OCI-LY1 (cell line): ENCODE measurements at regions not wholly inside any gene's neighbourhood (a gene's known extent, or its start where the extent isn't known, plus 50 kb on each side); places are given as distances from the start of the nearest gene placed in this dataset.

Experiments used
- H2AFZ ChIP-seq: fragments of 200-600 bp; sonication (generic), shearing (Covaris generic); 2 replicates; pipeline ENCODE4 v1.6.0; 2014; ENCODE audit warnings: antibody characterized with exemption, mild to moderate bottlenecking, low read length
- H3F3A ChIP-seq: fragments of 200-600 bp; sonication (generic), shearing (Covaris generic); 2 replicates; pipeline ENCODE4 v1.6.0; 2014; ENCODE audit warnings: mild to moderate bottlenecking, antibody characterized with exemption, low read length, moderate library complexity; ENCODE audit not compliant: insufficient read depth
- H3K27ac ChIP-seq: fragments of 200-600 bp; sonication (generic); 2 replicates; pipeline ENCODE4 v1.5.1; 2014; ENCODE audit warnings: low read length, mixed run types, mild to moderate bottlenecking, low read depth; ENCODE audit not compliant: poor library complexity, severe bottlenecking
- H3K27me3 ChIP-seq: fragments of 200-600 bp; sonication (generic); 2 replicates; pipeline ENCODE4 v1.6.0; 2014; ENCODE audit warnings: antibody characterized with exemption, mild to moderate bottlenecking, low read length, moderate library complexity; ENCODE audit not compliant: insufficient read depth
- H3K36me3 ChIP-seq: fragments of 200-600 bp; sonication (generic); 2 replicates; pipeline ENCODE4 v1.6.1; 2014; ENCODE audit warnings: mild to moderate bottlenecking, antibody characterized with exemption, low read length, moderate library complexity, mixed read lengths; ENCODE audit not compliant: insufficient read depth
- H3K4me1 ChIP-seq: fragments of 200-600 bp; sonication (generic); 2 replicates; pipeline ENCODE4 v1.5.1; 2014; ENCODE audit warnings: mild to moderate bottlenecking, low read length, moderate library complexity; ENCODE audit not compliant: insufficient read depth, severe bottlenecking
- H3K4me2 ChIP-seq: fragments of 200-600 bp; sonication (generic), shearing (Covaris generic); 2 replicates; pipeline ENCODE4 v1.6.1; 2014; ENCODE audit warnings: low read length
- H3K4me3 ChIP-seq: fragments of 200-600 bp; sonication (generic); 2 replicates; pipeline ENCODE4 v1.5.1; 2014; ENCODE audit warnings: low read length, low read depth, mild to moderate bottlenecking, mixed read lengths; ENCODE audit not compliant: poor library complexity, severe bottlenecking
- H3K79me2 ChIP-seq: fragments of 200-600 bp; shearing (Covaris generic); 2 replicates; pipeline ENCODE4 v1.6.1; 2016; ENCODE audit warnings: mixed run types, low read length, mixed read lengths; ENCODE audit not compliant: insufficient read depth
- H3K9ac ChIP-seq: fragments of 200-600 bp; sonication (generic), shearing (Covaris generic); 2 replicates; pipeline ENCODE4 v1.6.1; 2014; ENCODE audit warnings: mild to moderate bottlenecking, low read length, mixed read lengths
- H3K9me2 ChIP-seq: fragments of 200-600 bp; sonication (generic), shearing (Covaris generic); 2 replicates; pipeline ENCODE4 v1.6.1; 2014; ENCODE audit warnings: low read depth, mild to moderate bottlenecking, low read length, mixed read lengths
- H3K9me3 ChIP-seq: fragments of 200-600 bp; shearing (Covaris generic); 2 replicates; pipeline ENCODE4 v1.6.1; 2014; ENCODE audit warnings: low read length, mixed read lengths
- H4K20me1 ChIP-seq: fragments of 200-600 bp; sonication (generic), shearing (Covaris generic); 2 replicates; pipeline ENCODE4 v1.6.0; 2016; ENCODE audit warnings: mild to moderate bottlenecking, low read length; ENCODE audit not compliant: insufficient read depth
- CTCF ChIP-seq: fragments of 200-600 bp; sonication (generic), shearing (Covaris generic); IDR thresholded peaks from 2 replicates; pipeline ENCODE4 v1.5.1; 2017; ENCODE audit warnings: mild to moderate bottlenecking, antibody characterized with exemption, low read length, moderate library complexity, mixed read lengths
- EZH2 ChIP-seq: fragments of 200-600 bp; sonication (generic), shearing (Covaris generic); IDR thresholded peaks from 2 replicates; pipeline ENCODE4 v1.8.0; 2017; ENCODE audit warnings: borderline replicate concordance, mixed run types, mild to moderate bottlenecking, antibody characterized with exemption, low read length, moderate library complexity, mixed read lengths

DNA sequence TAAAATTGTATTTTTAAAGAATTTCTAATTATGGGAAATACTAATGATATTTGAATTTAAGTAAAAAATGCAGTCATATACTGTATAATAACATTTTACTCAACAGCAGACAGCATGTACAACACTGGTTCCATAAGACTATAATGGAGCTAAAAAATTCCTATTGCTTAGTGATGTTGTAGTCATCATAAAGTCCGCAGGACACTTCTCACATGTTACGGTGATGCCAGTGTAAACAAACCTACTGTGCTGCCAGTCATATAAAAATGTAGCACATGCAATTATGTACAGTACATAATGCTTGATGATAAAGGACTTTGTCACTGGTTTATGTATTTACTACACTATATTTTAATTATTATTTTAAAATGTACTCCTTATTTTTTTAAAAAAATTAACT, 629.3 kb downstream of the IPMK start:
- H2AFZ ChIP-seq = no peak overlapping the region
- no peaks in the 10 kb centered on the region for H3K27me3 ChIP-seq
- no peak overlapping the region for H3K4me2 ChIP-seq
- no peak overlapping the region for H3K4me3 ChIP-seq
- H3K9ac ChIP-seq = no peak overlapping the region
- no peaks in the 10 kb centered on the region for H3K36me3 ChIP-seq
- no peaks in the 10 kb centered on the region for H3K4me1 ChIP-seq
- H3K9me3 ChIP-seq = no peaks in the 10 kb centered on the region
- H3F3A ChIP-seq = no peaks in the 10 kb centered on the region
- no peaks in the 10 kb centered on the region for H4K20me1 ChIP-seq
- no peak for TF ChIP-seq EZH2
- TF ChIP-seq CTCF = no peak
- H3K79me2 ChIP-seq = no peaks in the 10 kb centered on the region
- no peak overlapping the region for H3K27ac ChIP-seq
- no peaks in the 10 kb centered on the region for H3K9me2 ChIP-seq

DNA sequence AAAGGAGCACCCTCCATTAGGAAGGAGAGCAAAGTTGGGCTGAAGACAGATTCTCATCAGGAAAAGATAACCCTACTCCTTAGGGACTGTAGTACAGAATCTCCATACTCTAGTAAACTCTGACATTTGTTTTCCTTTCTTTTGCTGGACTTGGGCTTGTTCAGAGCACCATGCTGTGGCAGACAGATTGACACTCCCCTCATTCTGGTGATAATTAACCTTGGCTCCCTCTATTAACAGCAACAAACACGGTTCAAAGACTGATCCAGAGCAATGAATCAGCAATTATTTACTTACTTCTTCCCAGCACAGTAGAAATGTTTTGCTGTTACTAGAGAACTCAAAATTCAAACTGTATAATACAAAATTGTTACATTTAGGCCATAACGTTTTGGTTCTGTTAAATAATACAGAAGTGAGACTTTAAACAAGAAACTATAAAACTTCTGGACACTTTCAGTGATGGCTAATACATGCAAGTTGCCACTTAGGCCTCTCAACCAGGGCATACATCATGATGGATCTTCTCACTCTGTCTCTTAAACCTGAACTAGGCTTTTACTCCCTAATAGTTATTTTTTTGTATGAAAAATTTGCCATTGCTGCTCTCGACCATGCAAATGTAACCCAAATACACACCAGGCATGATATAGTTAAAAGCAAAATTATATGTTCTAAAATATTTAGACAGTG, 639.0 kb downstream of the IPMK start:
- H3K79me2 ChIP-seq = no peaks in the 10 kb centered on the region
- H4K20me1 ChIP-seq = no peaks in the 10 kb centered on the region
- H3K4me2 ChIP-seq = no peak overlapping the region
- no peaks in the 10 kb centered on the region for H3K9me3 ChIP-seq
- H2AFZ ChIP-seq = no peak overlapping the region
- H3K36me3 ChIP-seq = no peaks in the 10 kb centered on the region
- TF ChIP-seq EZH2 (no peak), CTCF (no peak)
- H3K27ac ChIP-seq = no peak overlapping the region
- H3K27me3 ChIP-seq = no peaks in the 10 kb centered on the region
- no peaks in the 10 kb centered on the region for H3F3A ChIP-seq
- H3K9ac ChIP-seq = no peak overlapping the region
- no peaks in the 10 kb centered on the region for H3K9me2 ChIP-seq
- no peaks in the 10 kb centered on the region for H3K4me1 ChIP-seq
- H3K4me3 ChIP-seq = no peak overlapping the region

DNA sequence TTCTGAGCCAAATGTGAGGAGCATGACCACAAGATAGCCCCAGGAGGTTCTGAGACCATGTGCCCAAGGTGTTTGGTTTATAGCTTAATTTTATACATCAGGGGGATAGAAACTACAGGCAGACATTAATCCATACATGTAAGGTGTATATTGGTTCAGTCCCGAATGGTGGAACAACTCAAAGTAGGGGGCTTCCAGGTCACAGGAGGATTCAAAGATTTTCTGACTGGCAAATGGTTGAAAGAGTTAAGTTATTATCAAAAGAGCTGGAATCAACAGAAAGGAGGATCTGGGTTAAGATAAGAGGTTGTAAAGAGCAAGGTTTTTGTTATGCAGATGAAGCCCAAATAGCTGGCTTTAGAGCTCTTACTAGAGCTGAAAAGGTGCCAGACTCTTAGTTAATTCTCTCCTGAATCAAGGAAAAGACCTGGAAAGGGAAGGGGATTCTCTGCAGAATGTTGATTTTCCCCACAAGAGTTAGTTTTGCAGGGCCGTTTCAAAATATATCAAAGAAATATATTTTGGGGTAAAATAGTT, 640.0 kb downstream of the IPMK start:
- no peaks in the 10 kb centered on the region for H3K36me3 ChIP-seq
- H3K79me2 ChIP-seq = no peaks in the 10 kb centered on the region
- no peaks in the 10 kb centered on the region for H3K27me3 ChIP-seq
- H3K4me2 ChIP-seq = no peak overlapping the region
- H4K20me1 ChIP-seq = no peaks in the 10 kb centered on the region
- no peak overlapping the region for H3K4me3 ChIP-seq
- TF ChIP-seq EZH2 = no peak
- no peak for TF ChIP-seq CTCF
- no peaks in the 10 kb centered on the region for H3K4me1 ChIP-seq
- no peak overlapping the region for H3K27ac ChIP-seq
- no peaks in the 10 kb centered on the region for H3K9me2 ChIP-seq
- no peak overlapping the region for H2AFZ ChIP-seq
- H3K9me3 ChIP-seq = no peaks in the 10 kb centered on the region
- no peaks in the 10 kb centered on the region for H3F3A ChIP-seq
- no peak overlapping the region for H3K9ac ChIP-seq
